ENCODE measurements at regions not wholly inside any gene's neighbourhood (a gene's known extent, or its start where the extent isn't known, plus 50 kb on each side); places are given as distances from the start of the nearest gene placed in this dataset.

GRCh38 chr3:11716573-11717290 lies 73.0 kb upstream of the VGLL4 start:
- 38 to 45% methylated on average over 6 of the region's 6 CpGs for WGBS, 2 donors

GRCh38 chr3:11713171-11713570 lies 69.5 kb upstream of the VGLL4 start:
- Histone ChIP-seq H3K27ac (ENCODE audit: low read depth in 1 of 2, low read length in 1 of 2) (no peak overlapping the region), H3K4me1 (ENCODE audit: control insufficient read depth in 5 of 5, insufficient read depth in 5 of 5, low read length in 5 of 5) (peaks cover 2 to 16% (median 5%) of the 10 kb centered on the region in 5 donors), H3K36me3 (ENCODE audit: control insufficient read depth in 4 of 4, insufficient read depth in 4 of 4, low read length in 4 of 4) (peaks cover 0 to 5% (median 0%) of the 10 kb centered on the region in 4 donors), H3K4me3 (no peak overlapping the region), H3K9me3 (ENCODE audit: control insufficient read depth in 4 of 4, insufficient read depth in 3 of 4, low read length in 3 of 4) (peaks cover 0 to 4% (median 0%) of the 10 kb centered on the region in 4 donors), H3K9ac (ENCODE audit: insufficient read depth in 1 of 2, low read length in 2 of 2) (no peak overlapping the region), H3K27me3 (ENCODE audit: control insufficient read depth in 3 of 3, insufficient read depth in 3 of 3, low read length in 2 of 3) (no peaks in the 10 kb centered on the region)
- WGBS, 2 donors, result 87% methylated on average over 6 of the region's 6 CpGs
- no peak for TF ChIP-seq CTCF (IDR thresholded peaks at IDR 0.05; ENCODE audit: control extremely low read depth, extremely low read depth)
- DNase-seq (no peak), ATAC-seq (ENCODE audit: insufficient read depth, low FRiP score) (no peak)

More at GRCh38 chr3:11716573-11717290, 73.0 kb upstream of the VGLL4 start:
- no peaks in the 10 kb centered on the region for H3K27me3 ChIP-seq (ENCODE audit: control insufficient read depth in 3 of 3, insufficient read depth in 3 of 3, low read length in 2 of 3)
- no peak overlapping the region for H3K9ac ChIP-seq (ENCODE audit: insufficient read depth in 1 of 2, low read length in 2 of 2)
- no peak overlapping the region for H3K4me3 ChIP-seq
- no peak for TF ChIP-seq CTCF (IDR thresholded peaks at IDR 0.05; ENCODE audit: control extremely low read depth, extremely low read depth)
- H3K27ac ChIP-seq (ENCODE audit: low read depth in 1 of 2, low read length in 1 of 2), result peak overlapping the region in 1 of 2 donors; percentile 38
- ATAC-seq (ENCODE audit: insufficient read depth, low FRiP score), result no peak
- peaks cover 1 to 25% (median 12%) of the 10 kb centered on the region in 5 donors for H3K4me1 ChIP-seq (ENCODE audit: control insufficient read depth in 5 of 5, insufficient read depth in 5 of 5, low read length in 5 of 5)
- H3K36me3 ChIP-seq (ENCODE audit: control insufficient read depth in 4 of 4, insufficient read depth in 4 of 4, low read length in 4 of 4), result no peaks in the 10 kb centered on the region
- H3K9me3 ChIP-seq (ENCODE audit: control insufficient read depth in 4 of 4, insufficient read depth in 3 of 4, low read length in 3 of 4), result no peaks in the 10 kb centered on the region
- peak in 2 of 3 donors; percentile 48 to 56 for DNase-seq

GRCh38 chr3:11712646-11713045 lies 68.9 kb upstream of the VGLL4 start:
- peaks cover 0 to 5% (median 0%) of the 10 kb centered on the region in 4 donors for H3K36me3 ChIP-seq (ENCODE audit: control insufficient read depth in 4 of 4, insufficient read depth in 4 of 4, low read length in 4 of 4)
- peaks cover 2 to 11% (median 5%) of the 10 kb centered on the region in 5 donors for H3K4me1 ChIP-seq (ENCODE audit: control insufficient read depth in 5 of 5, insufficient read depth in 5 of 5, low read length in 5 of 5)
- ATAC-seq (ENCODE audit: insufficient read depth, low FRiP score) (no peak), DNase-seq (no peak)
- H3K9ac ChIP-seq (ENCODE audit: insufficient read depth in 1 of 2, low read length in 2 of 2), result no peak overlapping the region
- no peak for TF ChIP-seq CTCF (IDR thresholded peaks at IDR 0.05; ENCODE audit: control extremely low read depth, extremely low read depth)
- no peak overlapping the region for H3K4me3 ChIP-seq
- WGBS, 2 donors, result 93 to 97% methylated on average over 7 of the region's 7 CpGs
- H3K27ac ChIP-seq (ENCODE audit: low read depth in 1 of 2, low read length in 1 of 2), result no peak overlapping the region
- no peaks in the 10 kb centered on the region for H3K27me3 ChIP-seq (ENCODE audit: control insufficient read depth in 3 of 3, insufficient read depth in 3 of 3, low read length in 2 of 3)
- H3K9me3 ChIP-seq (ENCODE audit: control insufficient read depth in 4 of 4, insufficient read depth in 3 of 4, low read length in 3 of 4), result peaks cover 0 to 4% (median 0%) of the 10 kb centered on the region in 4 donors

Measured in lung (tissue), 11 donors.